Loucy (cell line): ENCODE measurements at regions not wholly inside any gene's neighbourhood (a gene's known extent, or its start where the extent isn't known, plus 50 kb on each side); places are given as distances from the start of the nearest gene placed in this dataset.
"Not testable (repeated sequence)": the region's sequence is repeated elsewhere in the genome, so short reads cannot be mapped to it uniquely, and the experiment has no call there.

Experiments used
- H2AFZ ChIP-seq: fragments of 200-600 bp; sonication (generic); 2 replicates; pipeline ENCODE4 v1.6.0; 2016; ENCODE audit warnings: antibody characterized with exemption, mild to moderate bottlenecking, low read length, moderate library complexity
- H3F3A ChIP-seq: fragments of 200-600 bp; 2 replicates; pipeline ENCODE4 v1.6.0; 2016; ENCODE audit warnings: antibody characterized with exemption, low read depth, mild to moderate bottlenecking
- H3K27me3 ChIP-seq: fragments of 200-600 bp; sonication (generic); 2 replicates; pipeline ENCODE4 v1.6.1; 2014; ENCODE audit warnings: low read length, mild to moderate bottlenecking; ENCODE audit not compliant: insufficient read depth, poor library complexity, severe bottlenecking
- H3K36me3 ChIP-seq: fragments of 200-600 bp; sonication (generic); 2 replicates; pipeline ENCODE4 v1.6.1; 2016; ENCODE audit warnings: low read length; ENCODE audit not compliant: insufficient read depth
- H3K4me1 ChIP-seq: fragments of 200-600 bp; sonication (generic); 2 replicates; pipeline ENCODE4 v1.5.1; 2014; ENCODE audit warnings: low read length, mild to moderate bottlenecking; ENCODE audit not compliant: insufficient read depth, poor library complexity, severe bottlenecking
- H3K4me2 ChIP-seq: fragments of 200-600 bp; sonication (generic); 2 replicates; pipeline ENCODE4 v1.6.0; 2014; ENCODE audit warnings: antibody characterized with exemption, low read length, low read depth, mild to moderate bottlenecking; ENCODE audit not compliant: poor library complexity, severe bottlenecking
- H3K4me3 ChIP-seq: fragments of 200-600 bp; sonication (generic); 2 replicates; pipeline ENCODE4 v1.5.1; 2014; ENCODE audit warnings: low read length, mild to moderate bottlenecking, mixed read lengths; ENCODE audit not compliant: poor library complexity, severe bottlenecking
- H3K79me2 ChIP-seq: fragments of 200-600 bp; sonication (generic); 2 replicates; pipeline ENCODE4 v1.6.1; 2014; ENCODE audit warnings: low read length; ENCODE audit not compliant: insufficient read depth
- H3K9ac ChIP-seq: fragments of 200-600 bp; sonication (generic); 2 replicates; pipeline ENCODE4 v1.6.0; 2014; ENCODE audit warnings: mild to moderate bottlenecking, low read depth, low read length, moderate library complexity; ENCODE audit not compliant: poor library complexity, severe bottlenecking
- H3K9me2 ChIP-seq: fragments of 200-600 bp; sonication (generic); replicated peaks from 2 replicates; pipeline ENCODE4 v1.6.1; 2016; ENCODE audit warnings: low read depth, low read length, mixed read lengths
- H3K9me3 ChIP-seq: fragments of 200-600 bp; sonication (generic); 2 replicates; pipeline ENCODE4 v1.6.1; 2014; ENCODE audit warnings: mild to moderate bottlenecking, antibody characterized with exemption, low read length, low read depth; ENCODE audit not compliant: insufficient read depth
- H4K20me1 ChIP-seq: fragments of 200-600 bp; sonication (generic); 2 replicates; pipeline ENCODE4 v1.6.0; 2014; ENCODE audit warnings: antibody characterized with exemption, low read length, mild to moderate bottlenecking; ENCODE audit not compliant: insufficient read depth, poor library complexity, severe bottlenecking
- EZH2phosphoT487 ChIP-seq: fragments of 200-600 bp; IDR thresholded peaks from 2 replicates; pipeline ENCODE4 v1.6.1; 2018; ENCODE audit warnings: antibody characterized with exemption, mild to moderate bottlenecking, moderate library complexity, borderline replicate concordance
- TF ChIP-seq, protein P1 (sequence below): fragments of 200-600 bp; sonication (generic); conservative IDR thresholded peaks from 2 replicates; pipeline ENCODE4 v1.5.1; 2014; ENCODE audit warnings: mild to moderate bottlenecking, antibody characterized with exemption, low read length

- H3K79me2 ChIP-seq: no peaks in the 10 kb centered on the region
- H4K20me1 ChIP-seq: no peaks in the 10 kb centered on the region
- no peaks in the 10 kb centered on the region for H3K4me1 ChIP-seq
- H3F3A ChIP-seq: no peaks in the 10 kb centered on the region
- H3K27me3 ChIP-seq: no peaks in the 10 kb centered on the region
- H3K4me3 ChIP-seq: no peak overlapping the region
- H3K9me2 ChIP-seq: no peaks in the 10 kb centered on the region
- no peak overlapping the region for H3K4me2 ChIP-seq
- H3K9me3 ChIP-seq: no peaks in the 10 kb centered on the region
- H3K9ac ChIP-seq: no peak overlapping the region
- H2AFZ ChIP-seq: no peak overlapping the region
- no peaks in the 10 kb centered on the region for H3K36me3 ChIP-seq
- TF ChIP-seq EZH2phosphoT487: no peak
- TF ChIP-seq, protein P1, sequence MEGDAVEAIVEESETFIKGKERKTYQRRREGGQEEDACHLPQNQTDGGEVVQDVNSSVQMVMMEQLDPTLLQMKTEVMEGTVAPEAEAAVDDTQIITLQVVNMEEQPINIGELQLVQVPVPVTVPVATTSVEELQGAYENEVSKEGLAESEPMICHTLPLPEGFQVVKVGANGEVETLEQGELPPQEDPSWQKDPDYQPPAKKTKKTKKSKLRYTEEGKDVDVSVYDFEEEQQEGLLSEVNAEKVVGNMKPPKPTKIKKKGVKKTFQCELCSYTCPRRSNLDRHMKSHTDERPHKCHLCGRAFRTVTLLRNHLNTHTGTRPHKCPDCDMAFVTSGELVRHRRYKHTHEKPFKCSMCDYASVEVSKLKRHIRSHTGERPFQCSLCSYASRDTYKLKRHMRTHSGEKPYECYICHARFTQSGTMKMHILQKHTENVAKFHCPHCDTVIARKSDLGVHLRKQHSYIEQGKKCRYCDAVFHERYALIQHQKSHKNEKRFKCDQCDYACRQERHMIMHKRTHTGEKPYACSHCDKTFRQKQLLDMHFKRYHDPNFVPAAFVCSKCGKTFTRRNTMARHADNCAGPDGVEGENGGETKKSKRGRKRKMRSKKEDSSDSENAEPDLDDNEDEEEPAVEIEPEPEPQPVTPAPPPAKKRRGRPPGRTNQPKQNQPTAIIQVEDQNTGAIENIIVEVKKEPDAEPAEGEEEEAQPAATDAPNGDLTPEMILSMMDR: no peak
Measured at GRCh38 chr11:33437529-33437928, 180.3 kb downstream of the HIPK3 start.

- Histone ChIP-seq H2AFZ (no peak overlapping the region), H3K4me2 (no peak overlapping the region), H3K9me2 (no peaks in the 10 kb centered on the region), H3K4me1 (no peaks in the 10 kb centered on the region), H3K9me3 (no peaks in the 10 kb centered on the region), H3F3A (no peaks in the 10 kb centered on the region), H3K9ac (no peak overlapping the region), H3K79me2 (no peaks in the 10 kb centered on the region), H3K4me3 (no peak overlapping the region), H3K36me3 (no peaks in the 10 kb centered on the region), H3K27me3 (no peaks in the 10 kb centered on the region), H4K20me1 (no peaks in the 10 kb centered on the region)
- TF ChIP-seq, protein P1: no peak
- TF ChIP-seq EZH2phosphoT487: no peak
Measured at GRCh38 chr11:33435216-33435615, 178.0 kb downstream of the HIPK3 start.

- H3K27me3 ChIP-seq: no peaks in the 10 kb centered on the region
- no peak overlapping the region for H3K4me3 ChIP-seq
- H3K4me1 ChIP-seq: no peaks in the 10 kb centered on the region
- no peaks in the 10 kb centered on the region for H3K9me2 ChIP-seq
- H3K9me3 ChIP-seq: no peaks in the 10 kb centered on the region
- H2AFZ ChIP-seq: no peak overlapping the region
- H3K4me2 ChIP-seq: no peak overlapping the region
- no peaks in the 10 kb centered on the region for H3K79me2 ChIP-seq
- H4K20me1 ChIP-seq: no peaks in the 10 kb centered on the region
- no peaks in the 10 kb centered on the region for H3K36me3 ChIP-seq
- TF ChIP-seq, protein P1: no peak
- no peak for TF ChIP-seq EZH2phosphoT487
- no peak overlapping the region for H3K9ac ChIP-seq
- no peaks in the 10 kb centered on the region for H3F3A ChIP-seq
Measured at GRCh38 chr11:33434294-33434693, 177.1 kb downstream of the HIPK3 start.

GRCh38 chr11:33428435-33428834 is 171.3 kb downstream of the HIPK3 start:
- not testable (repeated sequence) for H3K79me2 ChIP-seq

More at GRCh38 chr11:33428435-33428834, 171.3 kb downstream of the HIPK3 start:
- not testable (repeated sequence) for H3F3A ChIP-seq, H3K36me3 ChIP-seq, H3K27me3 ChIP-seq, H2AFZ ChIP-seq, H3K4me1 ChIP-seq, H3K9ac ChIP-seq, H3K4me2 ChIP-seq, H3K9me3 ChIP-seq, H3K4me3 ChIP-seq, H3K9me2 ChIP-seq, H4K20me1 ChIP-seq
